ENCODE measurements at regions not wholly inside any gene's neighbourhood (a gene's known extent, or its start where the extent isn't known, plus 50 kb on each side); places are given as distances from the start of the nearest gene placed in this dataset.

GRCh38 chr12:87082756-87083155, 826.6 kb upstream of the MGAT4C start:
- Histone ChIP-seq H3K18ac (ENCODE audit: insufficient read length, low read depth, low read length) (no peak overlapping the region), H3K4me2 (ENCODE audit: insufficient read depth, insufficient read length, low read length) (no peak overlapping the region), H3K9ac (ENCODE audit: extremely low read depth, insufficient read length, low read length) (no peak overlapping the region), H3K56ac (ENCODE audit: insufficient read length, low read depth, low read length) (no peak overlapping the region), H3K27ac (ENCODE audit: insufficient read length, low read depth, low read length) (no peak overlapping the region), H4K8ac (replicated peaks; ENCODE audit: insufficient read length, low read depth, low read length) (no peak overlapping the region), H4K20me1 (ENCODE audit: control insufficient read depth, insufficient read depth, insufficient read length) (no peaks in the 10 kb centered on the region), H3K23me2 (ENCODE audit: insufficient read length, low read depth, low read length, poor library complexity, severe bottlenecking) (no peaks in the 10 kb centered on the region), H3K23ac (ENCODE audit: insufficient read length, low read depth, low read length) (no peak overlapping the region), H2BK20ac (ENCODE audit: low read depth, low read length, poor library complexity, severe bottlenecking) (no peak overlapping the region), H2BK120ac (ENCODE audit: low read depth, low read length, poor library complexity, severe bottlenecking) (no peak overlapping the region), H2BK15ac (ENCODE audit: low read depth, low read length) (no peak overlapping the region), H3K9me3 (ENCODE audit: control insufficient read depth, low read depth, low read length) (no peaks in the 10 kb centered on the region), H2AFZ (ENCODE audit: low read length) (no peak overlapping the region), H4K91ac (ENCODE audit: insufficient read length, low read depth, low read length) (no peak overlapping the region), H4K5ac (ENCODE audit: insufficient read length, low read depth, low read length) (no peak overlapping the region), H3K4ac (ENCODE audit: low read depth, low read length) (no peak overlapping the region), H3K27me3 (ENCODE audit: insufficient read depth, low read length) (no peaks in the 10 kb centered on the region), H3K79me1 (ENCODE audit: insufficient read depth, low read depth, low read length, poor library complexity, severe bottlenecking) (no peaks in the 10 kb centered on the region), H3T11ph (ENCODE audit: low read length) (no peak overlapping the region), H2BK5ac (ENCODE audit: insufficient read length, low read length) (no peak overlapping the region), H2BK12ac (ENCODE audit: insufficient read length, low read depth, low read length) (no peak overlapping the region), H2AK5ac (ENCODE audit: insufficient read length, low read length) (no peak overlapping the region), H3K79me2 (ENCODE audit: insufficient read depth, low read length) (no peaks in the 10 kb centered on the region), H3K4me1 (ENCODE audit: insufficient read depth, low read length) (no peaks in the 10 kb centered on the region), H3K14ac (ENCODE audit: insufficient read depth, low read length) (no peak overlapping the region)
- no peak for DNase-seq
- Mint-ChIP-seq H3K4me3 (no peak overlapping the region), H3K4me1 (peaks cover 5% of the 10 kb centered on the region in 2 experiments; a peak in 2 of 4 replicates), H3K36me3 (ENCODE audit: insufficient read depth in 1 of 3, low read depth in 3 of 3) (no peaks in the 10 kb centered on the region; a peak in 1 of 7 replicates), H3K9me3 (peaks cover 0 to 2% of the 10 kb centered on the region in 2 experiments; a peak in 1 of 5 replicates), H3K27me3 (ENCODE audit: low read depth) (no peaks in the 10 kb centered on the region), H3K27ac (no peak overlapping the region)
- WGBS (ENCODE audit: extremely low coverage, insufficient read length, low lambda C conversion rate): no CpG with 5 or more reads among the region's 2 CpGs
- TF ChIP-seq, protein P1, sequence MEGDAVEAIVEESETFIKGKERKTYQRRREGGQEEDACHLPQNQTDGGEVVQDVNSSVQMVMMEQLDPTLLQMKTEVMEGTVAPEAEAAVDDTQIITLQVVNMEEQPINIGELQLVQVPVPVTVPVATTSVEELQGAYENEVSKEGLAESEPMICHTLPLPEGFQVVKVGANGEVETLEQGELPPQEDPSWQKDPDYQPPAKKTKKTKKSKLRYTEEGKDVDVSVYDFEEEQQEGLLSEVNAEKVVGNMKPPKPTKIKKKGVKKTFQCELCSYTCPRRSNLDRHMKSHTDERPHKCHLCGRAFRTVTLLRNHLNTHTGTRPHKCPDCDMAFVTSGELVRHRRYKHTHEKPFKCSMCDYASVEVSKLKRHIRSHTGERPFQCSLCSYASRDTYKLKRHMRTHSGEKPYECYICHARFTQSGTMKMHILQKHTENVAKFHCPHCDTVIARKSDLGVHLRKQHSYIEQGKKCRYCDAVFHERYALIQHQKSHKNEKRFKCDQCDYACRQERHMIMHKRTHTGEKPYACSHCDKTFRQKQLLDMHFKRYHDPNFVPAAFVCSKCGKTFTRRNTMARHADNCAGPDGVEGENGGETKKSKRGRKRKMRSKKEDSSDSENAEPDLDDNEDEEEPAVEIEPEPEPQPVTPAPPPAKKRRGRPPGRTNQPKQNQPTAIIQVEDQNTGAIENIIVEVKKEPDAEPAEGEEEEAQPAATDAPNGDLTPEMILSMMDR (conservative IDR thresholded peaks at IDR 0.05): no peak
